Prostate gland (tissue), 2 donors: ENCODE measurements at regions not wholly inside any gene's neighbourhood (a gene's known extent, or its start where the extent isn't known, plus 50 kb on each side); places are given as distances from the start of the nearest gene placed in this dataset.

Source experiments
- CTCF ChIP-seq, 4 experiments: fragments of 200-600 bp in 2 of 4; fragments of 450-650 bp in 2 of 4; sonication (generic) in 2 of 4; IDR thresholded peaks; 1 replicate in 3 of 4; 2 replicates in 1 of 4; pipeline ENCODE4 v1.5.1; 2016 to 2019; ENCODE audit warnings: antibody characterized with exemption in 4 of 4, mild to moderate bottlenecking in 2 of 4, moderate library complexity in 2 of 4
- POLR2A ChIP-seq: fragments of 450-650 bp; IDR thresholded peaks from one replicate; pipeline ENCODE4 v1.6.1; 2016; ENCODE audit warnings: antibody characterized with exemption, mild to moderate bottlenecking
- POLR2AphosphoS5 ChIP-seq: sonication (generic); formaldehyde crosslinking; IDR thresholded peaks from one replicate; pipeline ENCODE4 v1.6.1; 2017; ENCODE audit warnings: antibody characterized with exemption

DNA sequence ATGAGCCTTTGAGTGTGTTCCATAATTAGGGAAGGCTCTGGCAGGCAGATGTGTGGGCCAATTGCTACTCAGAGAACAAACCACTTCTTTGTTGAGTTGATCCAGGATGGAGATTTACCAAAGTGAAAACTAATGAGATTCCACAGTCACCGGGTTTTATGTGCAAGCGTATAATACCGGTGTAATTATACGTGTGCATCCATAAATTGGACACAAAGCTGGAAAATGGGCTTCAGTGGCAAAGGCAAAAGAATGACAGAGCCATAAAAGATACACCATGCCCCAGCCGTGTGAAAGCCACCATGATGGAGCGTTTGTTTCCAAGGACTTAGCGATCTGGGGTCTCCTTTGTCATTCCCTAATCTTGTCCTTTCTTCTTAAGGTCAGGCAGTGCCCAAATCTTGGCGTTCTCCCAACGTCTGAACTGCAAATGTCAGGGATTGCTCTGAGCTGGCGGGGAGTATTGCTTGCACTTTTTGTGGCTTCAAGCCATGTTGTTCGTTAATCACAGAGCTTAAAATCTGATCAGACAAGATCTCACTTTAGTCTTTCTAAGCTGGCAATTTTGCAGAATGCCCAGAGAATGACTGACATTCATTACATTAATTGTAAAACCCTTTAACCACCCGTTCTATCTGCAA lies 70.1 kb downstream of the NPTX2 start:
- TF ChIP-seq POLR2AphosphoS5 (no peak), CTCF (IDR thresholded peaks at IDR 0.05) (no peak), POLR2A (no peak)
